GM23338 (cell line): ENCODE measurements at regions not wholly inside any gene's neighbourhood (a gene's known extent, or its start where the extent isn't known, plus 50 kb on each side); places are given as distances from the start of the nearest gene placed in this dataset.

Experiments
- ATAC-seq: fragments of 200-7000 bp; cut with Tn5 transposase; 3 replicates; pipeline ENCODE4 v1.9.1; 2020
- DNase-seq: peaks from one replicate; pipeline ENCODE4 v3.0.0-alpha.2; 2015; ENCODE audit warnings: low spot score
- H2AFZ ChIP-seq: fragments of 200-600 bp; sonication (generic); 2 replicates; pipeline ENCODE4 v1.8.0; 2016; ENCODE audit warnings: antibody characterized with exemption, mild to moderate bottlenecking, moderate library complexity
- H3F3A ChIP-seq: fragments of 200-600 bp; sonication (generic); replicated peaks from 2 replicates; pipeline ENCODE4 v1.8.0; 2017; ENCODE audit warnings: antibody characterized with exemption, mixed run types, low read depth
- H3K27ac ChIP-seq: fragments of 200-600 bp; sonication (generic); 2 replicates; pipeline ENCODE4 v1.6.1; 2016; ENCODE audit warnings: low read depth
- H3K27me3 ChIP-seq: fragments of 200-600 bp; sonication (generic); 2 replicates; pipeline ENCODE4 v1.8.0; 2016; ENCODE audit warnings: mild to moderate bottlenecking, mixed run types, moderate library complexity; ENCODE audit not compliant: insufficient read depth
- H3K36me3 ChIP-seq: fragments of 200-600 bp; sonication (generic); 2 replicates; pipeline ENCODE4 v1.8.0; 2016; ENCODE audit warnings: mild to moderate bottlenecking; ENCODE audit not compliant: insufficient read depth
- H3K4me1 ChIP-seq: fragments of 200-600 bp; sonication (generic); 2 replicates; pipeline ENCODE4 v1.8.0; 2016; ENCODE audit warnings: mild to moderate bottlenecking, moderate library complexity; ENCODE audit not compliant: insufficient read depth
- H3K4me2 ChIP-seq: fragments of 200-600 bp; sonication (generic); 2 replicates; pipeline ENCODE4 v1.7.1; 2017; ENCODE audit warnings: mixed run types
- H3K4me3 ChIP-seq: fragments of 200-600 bp; sonication (generic); 2 replicates; pipeline ENCODE4 v1.6.1; 2016; ENCODE audit warnings: mixed run types
- H3K79me2 ChIP-seq: fragments of 200-600 bp; sonication (generic); replicated peaks from 2 replicates; pipeline ENCODE4 v1.8.0; 2017; ENCODE audit warnings: mild to moderate bottlenecking; ENCODE audit not compliant: insufficient read depth
- H3K9me2 ChIP-seq: fragments of 200-600 bp; sonication (generic); 2 replicates; pipeline ENCODE4 v1.8.0; 2017; ENCODE audit not compliant: insufficient read depth
- H4K20me1 ChIP-seq: fragments of 200-600 bp; sonication (generic); replicated peaks from 2 replicates; pipeline ENCODE4 v1.8.0; 2017; ENCODE audit warnings: mild to moderate bottlenecking; ENCODE audit not compliant: insufficient read depth
- H3K27ac Mint-ChIP-seq: 2 replicates; pipeline ENCODE4 v1.8.0; 2020; ENCODE audit warnings: inconsistent platforms, mild to moderate bottlenecking, moderate library complexity, mixed read lengths
- H3K27me3 Mint-ChIP-seq: 3 replicates; pipeline ENCODE4 v1.8.0; 2022; ENCODE audit warnings: low read depth, mild to moderate bottlenecking, moderate library complexity, mixed read lengths, inconsistent platforms; ENCODE audit not compliant: insufficient read depth, poor library complexity
- H3K36me3 Mint-ChIP-seq: 3 replicates; pipeline ENCODE4 v1.8.0; 2021; ENCODE audit warnings: low read depth, mild to moderate bottlenecking, inconsistent platforms, moderate library complexity, mixed read lengths
- H3K4me1 Mint-ChIP-seq: 3 replicates; pipeline ENCODE4 v1.8.0; 2020; ENCODE audit warnings: mild to moderate bottlenecking, inconsistent platforms, mixed read lengths
- H3K4me3 Mint-ChIP-seq: 3 replicates; pipeline ENCODE4 v1.8.0; 2021; ENCODE audit warnings: moderate library complexity, mild to moderate bottlenecking, inconsistent platforms, mixed read lengths
- H3K9me3 Mint-ChIP-seq: 3 replicates; pipeline ENCODE4 v1.8.0; 2020; ENCODE audit warnings: moderate library complexity, mild to moderate bottlenecking, inconsistent platforms, mixed read lengths
- CREB1 ChIP-seq: fragments of 250-450 bp; sonication (Bioruptor Pico); IDR thresholded peaks from 2 replicates; pipeline ENCODE4 v1.5.0; 2020; ENCODE audit warnings: low read depth, mild to moderate bottlenecking, moderate library complexity
- EZH2 ChIP-seq: fragments of 200-600 bp; sonication (generic); IDR thresholded peaks from one replicate; pipeline ENCODE4 v1.8.0; 2017; ENCODE audit warnings: antibody characterized with exemption, mild to moderate bottlenecking, low read depth; ENCODE audit not compliant: unreplicated experiment
- JUNB ChIP-seq: IDR thresholded peaks from one replicate; pipeline ENCODE4 v1.6.1; 2016; ENCODE audit warnings: antibody characterized with exemption; ENCODE audit not compliant: unreplicated experiment
- NANOG ChIP-seq: IDR thresholded peaks from 2 replicates; pipeline ENCODE4 v1.6.1; 2016; ENCODE audit warnings: antibody characterized with exemption, borderline replicate concordance
- STAT1 ChIP-seq: IDR thresholded peaks from one replicate; pipeline ENCODE4 v1.6.1; 2016; ENCODE audit warnings: antibody characterized with exemption; ENCODE audit not compliant: unreplicated experiment
- ZNF114 ChIP-seq: fragments of 250-450 bp; sonication (Bioruptor Pico); IDR thresholded peaks from 2 replicates; pipeline ENCODE4 v1.5.0; 2020; ENCODE audit warnings: mild to moderate bottlenecking, moderate library complexity
- ZNF331 ChIP-seq: fragments of 250-450 bp; sonication (Bioruptor Pico); IDR thresholded peaks from 2 replicates; pipeline ENCODE4 v1.5.0; 2020; ENCODE audit warnings: low read depth, mild to moderate bottlenecking, moderate library complexity
- ZNF462 ChIP-seq: fragments of 250-450 bp; sonication (Bioruptor Pico); IDR thresholded peaks from 2 replicates; pipeline ENCODE4 v1.5.0; 2020; ENCODE audit warnings: mild to moderate bottlenecking, moderate library complexity
- TF ChIP-seq, protein P1 (sequence below): IDR thresholded peaks from one replicate; pipeline ENCODE4 v1.6.1; 2018; ENCODE audit warnings: antibody characterized with exemption; ENCODE audit not compliant: unreplicated experiment
- TF ChIP-seq, protein P2 (sequence below): IDR thresholded peaks from 2 replicates; pipeline ENCODE4 v1.6.1; 2016; ENCODE audit warnings: antibody characterized with exemption

DNA sequence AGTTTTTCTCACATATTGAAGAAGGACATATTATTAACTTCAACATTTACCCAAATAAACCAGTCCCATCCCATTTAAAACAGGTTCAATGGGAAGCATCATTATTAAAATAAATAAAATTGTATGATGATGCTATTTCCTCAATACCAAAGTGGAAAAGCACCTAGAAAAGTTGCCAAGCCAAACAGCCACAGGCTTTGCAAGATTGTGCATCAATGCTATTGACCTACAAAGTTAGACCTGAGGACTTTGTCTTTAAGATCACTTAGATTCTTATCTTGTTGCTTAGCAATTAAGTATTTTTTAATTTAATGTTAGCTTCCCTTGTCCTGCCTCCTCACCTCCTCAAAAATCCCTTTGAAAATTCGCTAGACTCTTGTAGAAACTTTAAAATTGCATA, 132.1 kb downstream of the SAMD5 start (continued):
- TF ChIP-seq, protein P1, sequence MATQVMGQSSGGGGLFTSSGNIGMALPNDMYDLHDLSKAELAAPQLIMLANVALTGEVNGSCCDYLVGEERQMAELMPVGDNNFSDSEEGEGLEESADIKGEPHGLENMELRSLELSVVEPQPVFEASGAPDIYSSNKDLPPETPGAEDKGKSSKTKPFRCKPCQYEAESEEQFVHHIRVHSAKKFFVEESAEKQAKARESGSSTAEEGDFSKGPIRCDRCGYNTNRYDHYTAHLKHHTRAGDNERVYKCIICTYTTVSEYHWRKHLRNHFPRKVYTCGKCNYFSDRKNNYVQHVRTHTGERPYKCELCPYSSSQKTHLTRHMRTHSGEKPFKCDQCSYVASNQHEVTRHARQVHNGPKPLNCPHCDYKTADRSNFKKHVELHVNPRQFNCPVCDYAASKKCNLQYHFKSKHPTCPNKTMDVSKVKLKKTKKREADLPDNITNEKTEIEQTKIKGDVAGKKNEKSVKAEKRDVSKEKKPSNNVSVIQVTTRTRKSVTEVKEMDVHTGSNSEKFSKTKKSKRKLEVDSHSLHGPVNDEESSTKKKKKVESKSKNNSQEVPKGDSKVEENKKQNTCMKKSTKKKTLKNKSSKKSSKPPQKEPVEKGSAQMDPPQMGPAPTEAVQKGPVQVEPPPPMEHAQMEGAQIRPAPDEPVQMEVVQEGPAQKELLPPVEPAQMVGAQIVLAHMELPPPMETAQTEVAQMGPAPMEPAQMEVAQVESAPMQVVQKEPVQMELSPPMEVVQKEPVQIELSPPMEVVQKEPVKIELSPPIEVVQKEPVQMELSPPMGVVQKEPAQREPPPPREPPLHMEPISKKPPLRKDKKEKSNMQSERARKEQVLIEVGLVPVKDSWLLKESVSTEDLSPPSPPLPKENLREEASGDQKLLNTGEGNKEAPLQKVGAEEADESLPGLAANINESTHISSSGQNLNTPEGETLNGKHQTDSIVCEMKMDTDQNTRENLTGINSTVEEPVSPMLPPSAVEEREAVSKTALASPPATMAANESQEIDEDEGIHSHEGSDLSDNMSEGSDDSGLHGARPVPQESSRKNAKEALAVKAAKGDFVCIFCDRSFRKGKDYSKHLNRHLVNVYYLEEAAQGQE = no peak
- TF ChIP-seq ZNF114 (CRISPR knock-in tag) (no peak), STAT1 (no peak), EZH2 (no peak)
- TF ChIP-seq, protein P2, sequence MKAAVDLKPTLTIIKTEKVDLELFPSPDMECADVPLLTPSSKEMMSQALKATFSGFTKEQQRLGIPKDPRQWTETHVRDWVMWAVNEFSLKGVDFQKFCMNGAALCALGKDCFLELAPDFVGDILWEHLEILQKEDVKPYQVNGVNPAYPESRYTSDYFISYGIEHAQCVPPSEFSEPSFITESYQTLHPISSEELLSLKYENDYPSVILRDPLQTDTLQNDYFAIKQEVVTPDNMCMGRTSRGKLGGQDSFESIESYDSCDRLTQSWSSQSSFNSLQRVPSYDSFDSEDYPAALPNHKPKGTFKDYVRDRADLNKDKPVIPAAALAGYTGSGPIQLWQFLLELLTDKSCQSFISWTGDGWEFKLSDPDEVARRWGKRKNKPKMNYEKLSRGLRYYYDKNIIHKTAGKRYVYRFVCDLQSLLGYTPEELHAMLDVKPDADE = no peak

GRCh38 chr6:147641511-147641910, 133.0 kb downstream of the SAMD5 start:
- H3K27me3 Mint-ChIP-seq = no peaks in the 10 kb centered on the region
- no peaks in the 10 kb centered on the region for H3K9me3 Mint-ChIP-seq
- H3K9me2 ChIP-seq = no peaks in the 10 kb centered on the region
- H3K27ac ChIP-seq = no peak overlapping the region
- H3K36me3 ChIP-seq = no peaks in the 10 kb centered on the region
- peaks cover 7% of the 10 kb centered on the region; the same call in 2 of the 3 replicates for H3K4me1 Mint-ChIP-seq
- no peaks in the 10 kb centered on the region for H4K20me1 ChIP-seq
- no peak overlapping the region for H3K27ac Mint-ChIP-seq
- no peaks in the 10 kb centered on the region for H3K27me3 ChIP-seq
- no peak overlapping the region for H2AFZ ChIP-seq
- no peak for DNase-seq
- H3K4me3 ChIP-seq = no peak overlapping the region
- H3K4me2 ChIP-seq = no peak overlapping the region
- no peaks in the 10 kb centered on the region for H3F3A ChIP-seq
- H3K4me3 Mint-ChIP-seq = no peak overlapping the region
- no peaks in the 10 kb centered on the region for H3K4me1 ChIP-seq
- no peak for ATAC-seq
- H3K36me3 Mint-ChIP-seq = no peaks in the 10 kb centered on the region
- no peaks in the 10 kb centered on the region for H3K79me2 ChIP-seq
- TF ChIP-seq JUNB (no peak), NANOG (no peak), CREB1 (CRISPR knock-in tag) (no peak)
- TF ChIP-seq, protein P2 = no peak

- no peak overlapping the region for H3K4me3 Mint-ChIP-seq
- no peaks in the 10 kb centered on the region for H3K36me3 ChIP-seq
- H3K4me2 ChIP-seq = no peak overlapping the region
- no peaks in the 10 kb centered on the region for H3K9me2 ChIP-seq
- no peaks in the 10 kb centered on the region for H3F3A ChIP-seq
- no peaks in the 10 kb centered on the region for H3K27me3 ChIP-seq
- H3K4me1 ChIP-seq = no peaks in the 10 kb centered on the region
- peaks cover 7% of the 10 kb centered on the region; the same call in 2 of the 3 replicates for H3K4me1 Mint-ChIP-seq
- no peaks in the 10 kb centered on the region for H4K20me1 ChIP-seq
- H3K27me3 Mint-ChIP-seq = no peaks in the 10 kb centered on the region
- DNase-seq (no peak), ATAC-seq (no peak)
- H3K36me3 Mint-ChIP-seq = no peaks in the 10 kb centered on the region
- H3K27ac Mint-ChIP-seq = no peak overlapping the region
- H3K27ac ChIP-seq = no peak overlapping the region
- H3K9me3 Mint-ChIP-seq = no peaks in the 10 kb centered on the region
- no peak overlapping the region for H3K4me3 ChIP-seq
- no peak overlapping the region for H2AFZ ChIP-seq
- no peaks in the 10 kb centered on the region for H3K79me2 ChIP-seq
- TF ChIP-seq ZNF462 (CRISPR knock-in tag) (no peak), ZNF331 (no peak)
These were observed 134.0 kb downstream of the SAMD5 start for GRCh38 chr6:147642458-147642857.
